WTC11 (cell line): ENCODE measurements at regions not wholly inside any gene's neighbourhood (a gene's known extent, or its start where the extent isn't known, plus 50 kb on each side); places are given as distances from the start of the nearest gene placed in this dataset.

ENCODE experiments used
- ATAC-seq: fragments of 200-7000 bp; cut with Tn5 transposase; 2 replicates; pipeline ENCODE4 v1.10.0; 2021; ENCODE audit warnings: mild to moderate bottlenecking, moderate library complexity
- CTCF ChIA-PET: fragments of 300-600 bp; sonication (Branson Sonifier 250); formaldehyde crosslinking; loops from one replicate; lab custom pipeline; 2021; ENCODE audit warnings: antibody characterized with exemption; lab: Charles Lee
- POLR2A ChIA-PET: fragments of 350-600 bp; sonication (Branson Sonifier 250); formaldehyde crosslinking; loops from one replicate; lab custom pipeline; 2021; ENCODE audit warnings: antibody characterized with exemption; lab: Charles Lee
- DNase-seq: peaks from one replicate; pipeline ENCODE4 v3.0.0; 2021; ENCODE audit warnings: low spot score
- H3K27ac Mint-ChIP-seq: 2 replicates; pipeline ENCODE4 v1.8.0; 2021; ENCODE audit warnings: mixed read lengths
- H3K27me3 Mint-ChIP-seq: 2 replicates; pipeline ENCODE4 v1.8.0; 2021; ENCODE audit warnings: low read depth, mild to moderate bottlenecking, moderate library complexity, mixed read lengths
- H3K36me3 Mint-ChIP-seq: 2 replicates; pipeline ENCODE4 v1.8.0; 2021; ENCODE audit warnings: mixed read lengths
- H3K4me1 Mint-ChIP-seq: 2 replicates; pipeline ENCODE4 v1.8.0; 2022; ENCODE audit warnings: mixed read lengths
- H3K4me3 Mint-ChIP-seq: 2 replicates; pipeline ENCODE4 v1.8.0; 2021; ENCODE audit warnings: mild to moderate bottlenecking, moderate library complexity, mixed read lengths
- H3K9me3 Mint-ChIP-seq: 2 replicates; pipeline ENCODE4 v1.8.0; 2021; ENCODE audit warnings: mixed read lengths
- CREB1 ChIP-seq: sonication (generic); formaldehyde crosslinking; IDR thresholded peaks from 2 replicates; pipeline ENCODE4 v1.8.0; 2023; ENCODE audit warnings: mild to moderate bottlenecking, missing genetic modification reagents
- MXD4 ChIP-seq: fragments of 250-450 bp; sonication (Bioruptor Pico); IDR thresholded peaks from 2 replicates; pipeline ENCODE4 v1.8.0; 2021; ENCODE audit warnings: mild to moderate bottlenecking, moderate library complexity, borderline replicate concordance
- NFATC4 ChIP-seq: fragments of 250-450 bp; sonication (Bioruptor Pico); IDR thresholded peaks from 2 replicates; pipeline ENCODE4 v1.9.0; 2021; ENCODE audit warnings: mild to moderate bottlenecking
- NR2C2 ChIP-seq: sonication (generic); formaldehyde crosslinking; IDR thresholded peaks from 2 replicates; pipeline ENCODE4 v1.8.0; 2022; ENCODE audit warnings: mild to moderate bottlenecking, missing genetic modification reagents
- OVOL2 ChIP-seq: fragments of 250-450 bp; sonication (Bioruptor Pico); IDR thresholded peaks from 2 replicates; pipeline ENCODE4 v1.9.0; 2021; ENCODE audit warnings: mild to moderate bottlenecking, borderline replicate concordance
- PRDM15 ChIP-seq: sonication (generic); formaldehyde crosslinking; IDR thresholded peaks from 2 replicates; pipeline ENCODE4 v1.8.0; 2022; ENCODE audit warnings: missing genetic modification reagents
- RORB ChIP-seq: fragments of 250-450 bp; sonication (Bioruptor Pico); IDR thresholded peaks from 2 replicates; pipeline ENCODE4 v1.9.0; 2021; ENCODE audit warnings: mild to moderate bottlenecking
- SOX15 ChIP-seq: fragments of 250-450 bp; sonication (Bioruptor Pico); IDR thresholded peaks from 2 replicates; pipeline ENCODE4 v1.9.0; 2021; ENCODE audit warnings: mild to moderate bottlenecking
- TCF7 ChIP-seq: sonication (generic); formaldehyde crosslinking; IDR thresholded peaks from 2 replicates; pipeline ENCODE4 v1.8.0; 2022; ENCODE audit warnings: mild to moderate bottlenecking, low read depth, missing genetic modification reagents, moderate library complexity
- USF2 ChIP-seq: sonication (generic); formaldehyde crosslinking; IDR thresholded peaks from 2 replicates; pipeline ENCODE4 v1.8.1; 2023; ENCODE audit warnings: mild to moderate bottlenecking, missing genetic modification reagents, moderate library complexity
- ZBTB43 ChIP-seq: sonication (generic); formaldehyde crosslinking; IDR thresholded peaks from 2 replicates; pipeline ENCODE4 v1.8.1; 2023; ENCODE audit warnings: mild to moderate bottlenecking, missing genetic modification reagents
- ZNF219 ChIP-seq: sonication (generic); formaldehyde crosslinking; IDR thresholded peaks from 2 replicates; pipeline ENCODE4 v1.8.0; 2023; ENCODE audit warnings: missing genetic modification reagents, mild to moderate bottlenecking, borderline replicate concordance
- ZNF281 ChIP-seq: sonication (generic); formaldehyde crosslinking; IDR thresholded peaks from 2 replicates; pipeline ENCODE4 v1.8.0; 2023; ENCODE audit warnings: mild to moderate bottlenecking, missing genetic modification reagents
- ZNF317 ChIP-seq: sonication (generic); formaldehyde crosslinking; IDR thresholded peaks from 2 replicates; pipeline ENCODE4 v1.8.1; 2023; ENCODE audit warnings: low read depth, mild to moderate bottlenecking, moderate library complexity, missing genetic modification reagents, borderline replicate concordance

GRCh38 chr2:149885468-149885867, 297.9 kb upstream of the MMADHC start:
- ATAC-seq, result no peak

GRCh38 chr2:149884871-149885270, 297.3 kb upstream of the MMADHC start:
- H3K4me1 Mint-ChIP-seq, result no peaks in the 10 kb centered on the region
- H3K36me3 Mint-ChIP-seq, result no peaks in the 10 kb centered on the region
- H3K4me3 Mint-ChIP-seq, result no peak overlapping the region
- ChIA-PET POLR2A (no interaction called here), CTCF (no interaction called here)
- peaks cover 3% of the 10 kb centered on the region; the same call in 1 of the 2 replicates for H3K9me3 Mint-ChIP-seq
- TF ChIP-seq TCF7 (CRISPR knock-in tag) (no peak), NFATC4 (CRISPR knock-in tag) (no peak), ZNF281 (CRISPR knock-in tag) (no peak), USF2 (no peak)
- H3K27me3 Mint-ChIP-seq, result no peaks in the 10 kb centered on the region
- no peak for DNase-seq
- no peak for ATAC-seq
- H3K27ac Mint-ChIP-seq, result no peak overlapping the region

More at GRCh38 chr2:149885468-149885867, 297.9 kb upstream of the MMADHC start:
- no peak for DNase-seq
- TF ChIP-seq ZNF219 (CRISPR knock-in tag) (no peak), OVOL2 (CRISPR knock-in tag) (no peak), TCF7 (CRISPR knock-in tag) (no peak), SOX15 (CRISPR knock-in tag) (no peak), NR2C2 (CRISPR knock-in tag) (no peak), PRDM15 (CRISPR knock-in tag) (no peak), MXD4 (CRISPR knock-in tag) (no peak), NFATC4 (CRISPR knock-in tag) (no peak), ZNF317 (CRISPR knock-in tag) (no peak), CREB1 (no peak)
- no peaks in the 10 kb centered on the region for H3K4me1 Mint-ChIP-seq
- H3K27ac Mint-ChIP-seq, result no peak overlapping the region
- CTCF ChIA-PET, result no interaction called here
- H3K4me3 Mint-ChIP-seq, result no peak overlapping the region
- POLR2A ChIA-PET, result no interaction called here
- H3K9me3 Mint-ChIP-seq, result peaks cover 3% of the 10 kb centered on the region; the same call in 1 of the 2 replicates
- no peaks in the 10 kb centered on the region for H3K27me3 Mint-ChIP-seq
- H3K36me3 Mint-ChIP-seq, result no peaks in the 10 kb centered on the region

GRCh38 chr2:149877913-149878312, 290.3 kb upstream of the MMADHC start:
- ATAC-seq (no peak), DNase-seq (no peak)
- Mint-ChIP-seq H3K4me3 (no peak overlapping the region), H3K27me3 (no peaks in the 10 kb centered on the region), H3K4me1 (no peaks in the 10 kb centered on the region), H3K36me3 (no peaks in the 10 kb centered on the region; the same call in 1 of the 2 replicates), H3K27ac (no peak overlapping the region), H3K9me3 (peaks cover 8% of the 10 kb centered on the region)
- CTCF ChIA-PET, result no interaction called here
- TF ChIP-seq SOX15 (CRISPR knock-in tag) (no peak), ZBTB43 (CRISPR knock-in tag) (no peak), RORB (CRISPR knock-in tag) (no peak)
- POLR2A ChIA-PET, result no interaction called here
